OCI-LY3 (cell line): ENCODE measurements at regions not wholly inside any gene's neighbourhood (a gene's known extent, or its start where the extent isn't known, plus 50 kb on each side); places are given as distances from the start of the nearest gene placed in this dataset.

Experiments used
- H2AFZ ChIP-seq: fragments of 200-600, 300-600 bp; shearing (Covaris generic); 2 replicates; pipeline ENCODE4 v1.6.0; 2014; ENCODE audit warnings: antibody characterized with exemption, low read depth, low read length
- H3K27ac ChIP-seq: fragments of 200-600, 300-600 bp; sonication (generic); 2 replicates; pipeline ENCODE4 v1.5.1; 2014; ENCODE audit warnings: mild to moderate bottlenecking, low read length, moderate library complexity, mixed read lengths
- H3K27me3 ChIP-seq: fragments of 200-600, 300-600 bp; sonication (generic); 2 replicates; pipeline ENCODE4 v1.6.1; 2014; ENCODE audit warnings: low read depth, low read length, mixed read lengths
- H3K36me3 ChIP-seq: fragments of 200-600, 300-600 bp; sonication (generic); replicated peaks from 2 replicates; pipeline ENCODE3; 2014; ENCODE audit warnings: low read depth, low read length, mixed read lengths
- H3K4me1 ChIP-seq: fragments of 300-600, 200-600 bp; sonication (generic); 2 replicates; pipeline ENCODE4 v1.6.1; 2014; ENCODE audit warnings: low read length, mixed read lengths
- H3K4me2 ChIP-seq: fragments of 200-600, 300-600 bp; sonication (generic); 2 replicates; pipeline ENCODE4 v1.6.1; 2014; ENCODE audit warnings: low read length, mixed read lengths
- H3K4me3 ChIP-seq: fragments of 300-600, 200-600 bp; sonication (generic); 2 replicates; pipeline ENCODE4 v1.5.1; 2014; ENCODE audit warnings: antibody characterized with exemption, mild to moderate bottlenecking, low read length, moderate library complexity
- H3K79me2 ChIP-seq: fragments of 300-600, 200-600 bp; shearing (Covaris generic); 2 replicates; pipeline ENCODE4 v1.6.1; 2014; ENCODE audit warnings: mild to moderate bottlenecking, low read length, mixed read lengths
- H3K9ac ChIP-seq: fragments of 300-600, 200-600 bp; shearing (Covaris generic); 2 replicates; pipeline ENCODE4 v1.6.0; 2014; ENCODE audit warnings: mild to moderate bottlenecking, low read length, moderate library complexity
- H3K9me3 ChIP-seq: fragments of 200-600, 300-600 bp; shearing (Covaris generic); 2 replicates; pipeline ENCODE4 v1.6.1; 2014; ENCODE audit warnings: low read length, mixed read lengths; ENCODE audit not compliant: insufficient read depth
- H4K20me1 ChIP-seq: fragments of 200-600, 300-600 bp; sonication (generic); 2 replicates; pipeline ENCODE4 v1.6.1; 2016; ENCODE audit warnings: low read length, mixed read lengths; ENCODE audit not compliant: insufficient read depth
- CTCF ChIP-seq: fragments of 200-600, 300-600 bp; sonication (generic); IDR thresholded peaks from 2 replicates; pipeline ENCODE4 v1.5.1; 2014; ENCODE audit warnings: antibody characterized with exemption, low read length, low read depth
- EZH2phosphoT487 ChIP-seq: fragments of 200-600 bp; shearing (Covaris generic); IDR thresholded peaks from 2 replicates; pipeline ENCODE4 v1.6.1; 2018; ENCODE audit warnings: antibody characterized with exemption, mixed run types, low read depth

GRCh38 chr12:18967814-18968213 is 161.7 kb upstream of the PLEKHA5 start:
- H3K27ac ChIP-seq, result no peak overlapping the region
- no peaks in the 10 kb centered on the region for H4K20me1 ChIP-seq
- H3K4me1 ChIP-seq, result no peaks in the 10 kb centered on the region
- H3K36me3 ChIP-seq, result no peaks in the 10 kb centered on the region
- TF ChIP-seq EZH2phosphoT487, result no peak
- TF ChIP-seq CTCF, result no peak
- H3K4me3 ChIP-seq, result no peak overlapping the region
- H2AFZ ChIP-seq, result no peak overlapping the region
- H3K27me3 ChIP-seq, result no peaks in the 10 kb centered on the region
- H3K4me2 ChIP-seq, result no peak overlapping the region
- H3K79me2 ChIP-seq, result no peaks in the 10 kb centered on the region
- no peaks in the 10 kb centered on the region for H3K9me3 ChIP-seq
- H3K9ac ChIP-seq, result no peak overlapping the region

- Histone ChIP-seq H3K27ac (no peak overlapping the region), H2AFZ (no peak overlapping the region), H3K9me3 (no peaks in the 10 kb centered on the region), H3K79me2 (no peaks in the 10 kb centered on the region), H3K9ac (no peak overlapping the region), H3K36me3 (no peaks in the 10 kb centered on the region), H4K20me1 (no peaks in the 10 kb centered on the region), H3K27me3 (no peaks in the 10 kb centered on the region), H3K4me1 (no peaks in the 10 kb centered on the region), H3K4me2 (no peak overlapping the region), H3K4me3 (no peak overlapping the region)
- no peak for TF ChIP-seq EZH2phosphoT487
- TF ChIP-seq CTCF, result no peak
Observed at GRCh38 chr12:18969512-18969911, 160.0 kb upstream of the PLEKHA5 start.

GRCh38 chr12:18970603-18971002 is 158.9 kb upstream of the PLEKHA5 start:
- TF ChIP-seq CTCF, result no peak
- TF ChIP-seq EZH2phosphoT487, result no peak
- Histone ChIP-seq H3K4me1 (no peaks in the 10 kb centered on the region), H3K27me3 (no peaks in the 10 kb centered on the region), H4K20me1 (no peaks in the 10 kb centered on the region), H3K27ac (no peak overlapping the region), H3K4me3 (no peak overlapping the region), H3K9me3 (no peaks in the 10 kb centered on the region), H2AFZ (no peak overlapping the region), H3K4me2 (no peak overlapping the region), H3K9ac (no peak overlapping the region), H3K79me2 (no peaks in the 10 kb centered on the region), H3K36me3 (no peaks in the 10 kb centered on the region)

GRCh38 chr12:18971932-18972331 is 157.6 kb upstream of the PLEKHA5 start:
- Histone ChIP-seq H3K36me3 (no peaks in the 10 kb centered on the region), H3K9ac (no peak overlapping the region), H3K4me1 (no peaks in the 10 kb centered on the region), H3K27me3 (no peaks in the 10 kb centered on the region), H2AFZ (no peak overlapping the region), H3K4me2 (no peak overlapping the region), H3K27ac (no peak overlapping the region), H4K20me1 (no peaks in the 10 kb centered on the region), H3K9me3 (no peaks in the 10 kb centered on the region), H3K4me3 (no peak overlapping the region), H3K79me2 (no peaks in the 10 kb centered on the region)
- TF ChIP-seq EZH2phosphoT487 (no peak), CTCF (no peak)
